GM06990 (cell line): ENCODE measurements at regions not wholly inside any gene's neighbourhood (a gene's known extent, or its start where the extent isn't known, plus 50 kb on each side); places are given as distances from the start of the nearest gene placed in this dataset.

ENCODE experiments used
- DNase-seq: peaks from one replicate; pipeline ENCODE4 v3.0.0-alpha.2; 2011; ENCODE audit not compliant: insufficient read length; ENCODE audit errors: extremely low read depth
- H3K27me3 ChIP-seq: replicated peaks from 2 replicates; pipeline ENCODE4 v1.6.0; 2011; ENCODE audit warnings: low read length; ENCODE audit not compliant: control insufficient read depth, insufficient read depth
- H3K36me3 ChIP-seq: 2 replicates; pipeline ENCODE4 v1.5.1; 2011; ENCODE audit warnings: low read length; ENCODE audit not compliant: control insufficient read depth, insufficient read depth
- H3K4me3 ChIP-seq: replicated peaks from 2 replicates; pipeline ENCODE4 v1.5.1; 2011; ENCODE audit warnings: low read depth, mild to moderate bottlenecking, control low read depth, low read length
- TF ChIP-seq, protein P1 (sequence below): IDR thresholded peaks from 2 replicates; pipeline ENCODE4 v1.5.1; 2011; ENCODE audit warnings: low read length, control low read depth, mild to moderate bottlenecking, inconsistent platforms; ENCODE audit not compliant: insufficient read depth, poor library complexity, severe bottlenecking

DNA sequence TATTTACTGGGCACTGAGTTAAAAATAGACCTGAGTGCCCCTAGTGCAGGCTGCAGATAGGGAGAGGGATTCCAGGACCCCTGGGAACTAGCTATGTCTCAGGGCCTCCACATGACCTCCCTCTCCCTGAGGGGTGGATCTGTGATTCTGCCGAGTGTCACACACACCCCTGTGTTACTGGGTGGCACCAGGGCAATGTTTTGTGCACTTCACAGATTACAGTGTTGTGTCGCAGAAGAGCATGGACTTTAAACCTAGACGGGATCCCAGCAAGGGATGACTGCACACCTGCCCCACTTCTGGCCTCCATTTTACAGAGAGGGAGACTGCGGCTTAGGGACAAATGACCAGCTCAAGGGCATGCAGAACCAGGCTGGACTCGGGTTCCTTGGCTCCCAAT, 65.6 kb downstream of the ZFP36L2 start:
- H3K36me3 ChIP-seq: no peaks in the 10 kb centered on the region
- DNase-seq: no peak
- H3K27me3 ChIP-seq: no peaks in the 10 kb centered on the region
- TF ChIP-seq, protein P1, sequence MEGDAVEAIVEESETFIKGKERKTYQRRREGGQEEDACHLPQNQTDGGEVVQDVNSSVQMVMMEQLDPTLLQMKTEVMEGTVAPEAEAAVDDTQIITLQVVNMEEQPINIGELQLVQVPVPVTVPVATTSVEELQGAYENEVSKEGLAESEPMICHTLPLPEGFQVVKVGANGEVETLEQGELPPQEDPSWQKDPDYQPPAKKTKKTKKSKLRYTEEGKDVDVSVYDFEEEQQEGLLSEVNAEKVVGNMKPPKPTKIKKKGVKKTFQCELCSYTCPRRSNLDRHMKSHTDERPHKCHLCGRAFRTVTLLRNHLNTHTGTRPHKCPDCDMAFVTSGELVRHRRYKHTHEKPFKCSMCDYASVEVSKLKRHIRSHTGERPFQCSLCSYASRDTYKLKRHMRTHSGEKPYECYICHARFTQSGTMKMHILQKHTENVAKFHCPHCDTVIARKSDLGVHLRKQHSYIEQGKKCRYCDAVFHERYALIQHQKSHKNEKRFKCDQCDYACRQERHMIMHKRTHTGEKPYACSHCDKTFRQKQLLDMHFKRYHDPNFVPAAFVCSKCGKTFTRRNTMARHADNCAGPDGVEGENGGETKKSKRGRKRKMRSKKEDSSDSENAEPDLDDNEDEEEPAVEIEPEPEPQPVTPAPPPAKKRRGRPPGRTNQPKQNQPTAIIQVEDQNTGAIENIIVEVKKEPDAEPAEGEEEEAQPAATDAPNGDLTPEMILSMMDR: no peak
- H3K4me3 ChIP-seq: no peak overlapping the region

DNA sequence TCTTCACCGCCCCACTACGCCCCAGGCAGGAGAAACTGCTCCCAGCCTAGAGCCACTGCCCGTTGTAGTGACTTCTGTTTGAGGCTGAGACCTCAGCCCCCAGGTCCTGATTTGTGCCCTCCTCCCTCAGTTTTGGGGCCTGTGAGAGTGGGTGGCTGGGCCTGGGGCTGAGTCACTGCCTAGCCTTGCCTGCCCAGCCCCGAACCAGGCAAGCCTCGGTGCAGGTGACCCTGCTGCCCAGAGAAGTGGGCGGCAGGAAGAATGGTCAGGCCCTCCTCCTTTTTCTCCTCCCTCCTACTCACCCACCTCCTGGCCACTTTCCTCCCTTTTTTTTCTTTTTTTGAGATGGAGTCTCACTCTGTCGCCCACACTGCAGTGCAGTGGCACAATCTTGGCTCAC, 66.6 kb downstream of the ZFP36L2 start:
- H3K27me3 ChIP-seq: no peaks in the 10 kb centered on the region
- TF ChIP-seq, protein P1: no peak
- DNase-seq: no peak

DNA sequence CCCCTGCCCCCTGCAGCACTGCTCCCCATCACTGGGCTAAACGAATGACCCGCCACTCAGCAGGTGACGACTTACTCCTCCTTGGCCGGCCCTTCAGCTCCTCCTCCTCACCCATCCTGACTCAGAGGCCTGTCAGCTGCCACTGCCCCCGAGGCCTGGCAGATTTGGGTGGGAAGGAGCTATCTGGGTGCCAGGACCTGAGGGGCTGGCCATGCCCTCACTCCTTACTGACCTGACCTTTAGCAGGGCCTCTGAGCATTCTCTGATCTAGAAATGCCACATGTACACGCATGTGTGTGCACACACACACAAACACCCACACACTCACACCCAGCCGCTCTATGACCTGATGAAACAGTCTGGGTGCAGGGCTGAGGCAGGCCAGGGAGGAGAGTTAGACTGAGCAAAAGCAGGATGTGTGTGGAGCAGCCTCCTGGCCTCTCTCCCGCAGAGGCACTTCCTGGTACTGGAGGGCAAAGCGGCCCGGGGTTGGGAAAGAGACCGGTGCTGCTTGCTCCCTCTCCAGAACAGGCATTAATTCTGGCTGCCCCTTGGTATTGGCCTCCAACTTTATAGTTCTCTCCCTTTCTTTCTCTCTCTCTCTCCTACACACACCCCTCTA, 68.0 kb downstream of the ZFP36L2 start:
- DNase-seq: no peak
- Histone ChIP-seq H3K27me3 (no peaks in the 10 kb centered on the region), H3K36me3 (no peaks in the 10 kb centered on the region), H3K4me3 (no peak overlapping the region)
- TF ChIP-seq, protein P1: no peak

More for the DNA sequence above, 66.6 kb downstream of the ZFP36L2 start:
- H3K4me3 ChIP-seq: no peak overlapping the region
- no peaks in the 10 kb centered on the region for H3K36me3 ChIP-seq

DNA sequence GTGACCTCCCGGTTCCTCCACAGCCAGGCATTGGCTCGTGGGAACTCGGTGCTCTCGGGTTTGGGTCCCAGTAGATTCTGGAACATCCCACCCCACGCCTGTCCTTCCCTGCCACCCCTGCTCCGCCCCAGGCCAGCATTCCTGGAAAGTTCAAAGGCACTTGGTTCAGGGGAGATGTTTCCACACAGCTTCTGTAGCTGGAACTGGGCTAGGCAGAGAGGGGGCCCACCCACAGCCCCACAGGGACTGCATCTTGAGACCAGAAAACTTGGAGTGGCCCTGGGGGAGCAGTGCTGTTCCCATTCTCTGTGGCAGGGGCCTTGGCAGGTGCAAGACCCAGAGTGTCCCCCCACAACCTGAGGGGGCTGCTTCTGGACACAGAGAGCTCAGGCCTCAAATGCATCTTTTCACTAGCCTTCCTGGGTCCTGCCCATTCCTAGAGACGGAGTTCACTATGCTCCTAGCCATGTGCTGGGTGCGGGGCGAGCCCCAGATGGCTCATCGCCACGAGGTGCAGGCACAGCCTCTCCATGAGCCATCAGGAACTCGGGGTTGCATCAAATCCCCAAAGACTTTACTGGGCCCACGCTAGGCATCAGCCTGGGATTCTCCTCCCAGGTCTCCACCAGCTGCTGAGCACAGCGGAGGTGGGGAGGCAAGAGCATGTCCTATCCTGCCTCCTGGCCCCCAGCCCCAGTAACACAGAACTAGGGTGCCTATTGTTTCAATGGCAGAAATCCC, 68.7 kb downstream of the ZFP36L2 start:
- TF ChIP-seq, protein P1: no peak
- DNase-seq: no peak
- no peaks in the 10 kb centered on the region for H3K27me3 ChIP-seq
- H3K36me3 ChIP-seq: no peaks in the 10 kb centered on the region
- no peak overlapping the region for H3K4me3 ChIP-seq

DNA sequence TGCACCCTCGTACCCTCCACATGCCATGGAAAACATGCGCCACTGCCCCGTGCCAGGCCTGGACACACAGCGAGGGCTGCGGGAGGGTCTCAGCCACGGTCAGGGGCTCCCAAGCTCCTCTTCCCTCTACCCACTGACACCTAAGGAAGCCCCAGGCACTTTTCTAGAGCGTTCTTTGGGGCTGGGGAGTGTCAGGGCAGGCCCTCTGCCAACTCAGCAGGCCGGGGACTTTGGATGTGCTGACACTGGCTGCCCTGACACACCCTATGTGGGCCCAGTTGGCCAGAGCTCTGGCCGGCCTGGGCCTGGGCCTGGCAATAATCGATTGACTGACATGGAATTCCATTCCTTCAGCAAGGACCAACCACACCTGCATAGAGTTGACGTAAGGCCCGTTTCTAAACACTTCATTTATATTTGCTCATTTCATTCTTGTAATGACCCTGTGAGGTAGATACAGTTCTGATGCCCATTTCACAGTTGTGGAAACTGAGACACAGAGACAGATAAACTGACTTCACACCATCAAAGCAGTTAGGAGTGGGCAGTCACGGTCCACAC, 70.5 kb downstream of the ZFP36L2 start:
- H3K36me3 ChIP-seq: no peaks in the 10 kb centered on the region
- DNase-seq: no peak
- H3K4me3 ChIP-seq: no peak overlapping the region
- TF ChIP-seq, protein P1: no peak
- no peaks in the 10 kb centered on the region for H3K27me3 ChIP-seq
